ENCODE measurements at regions not wholly inside any gene's neighbourhood (a gene's known extent, or its start where the extent isn't known, plus 50 kb on each side); places are given as distances from the start of the nearest gene placed in this dataset.

- ChIA-PET CTCF (interaction anchor here (1.0 to 1.6 kb wide), 3 partner anchors 28 to 56 kb away, joined by 3 to 5 read pairs (median 5); no protein-coding TSS in a partner anchor), POLR2A (no interaction called here)
- DNase-seq: no peak
- whole genome bisulfite sequencing (ENCODE audit: low lambda C conversion rate): 70% methylated on average over 7 of the region's 7 CpGs
- H3K4me2 ChIP-seq: no peak overlapping the region
- H3K9me2 ChIP-seq: no peaks in the 10 kb centered on the region
- H3F3A ChIP-seq (replicated peaks; ENCODE audit: insufficient read depth): no peaks in the 10 kb centered on the region
- no peaks in the 10 kb centered on the region for H3K9me3 ChIP-seq
- H3K27me3 ChIP-seq (ENCODE audit: insufficient read depth): no peaks in the 10 kb centered on the region
- H3K27ac ChIP-seq (ENCODE audit: low read depth in 2 of 2, low read length in 1 of 2): no peak overlapping the region; a peak in 1 of 4 replicates
- H4K20me1 ChIP-seq (ENCODE audit: insufficient read depth): no peaks in the 10 kb centered on the region
- no peak for TF ChIP-seq RFX5 (IDR thresholded peaks at IDR 0.05; ENCODE audit: low read length)
- no peak for TF ChIP-seq CTCF (IDR thresholded peaks at IDR 0.05)
- TF ChIP-seq USF1 (IDR thresholded peaks at IDR 0.05; ENCODE audit: borderline replicate concordance, low read depth): no peak
- no peak for TF ChIP-seq FOSL2 (IDR thresholded peaks at IDR 0.05; ENCODE audit: borderline replicate concordance, low read depth)
- no peak for TF ChIP-seq EP300 (IDR thresholded peaks at IDR 0.05; ENCODE audit: borderline replicate concordance in 1 of 2, low read depth in 1 of 2, low read length in 1 of 2)
- no peak for TF ChIP-seq FOXM1 (IDR thresholded peaks at IDR 0.05; ENCODE audit: low read depth)
- no peak for TF ChIP-seq TEAD4 (IDR thresholded peaks at IDR 0.05; ENCODE audit: borderline replicate concordance, insufficient read depth)
- no peak for TF ChIP-seq SIN3A (IDR thresholded peaks at IDR 0.05; ENCODE audit: borderline replicate concordance, low read depth, low read length)
- TF ChIP-seq ZBTB33 (IDR thresholded peaks at IDR 0.05; ENCODE audit: borderline replicate concordance, low read depth): no peak
- TF ChIP-seq EZH2phosphoT487 (IDR thresholded peaks at IDR 0.05; ENCODE audit: borderline replicate concordance, low read depth): no peak
- no peak for TF ChIP-seq REST (IDR thresholded peaks at IDR 0.05; ENCODE audit: low read depth, low read length)
- no peak for TF ChIP-seq RAD21 (IDR thresholded peaks at IDR 0.05; ENCODE audit: low read length)
- TF ChIP-seq FOXJ3 (CRISPR knock-in tag; IDR thresholded peaks at IDR 0.05): no peak
- H3K79me2 ChIP-seq (ENCODE audit: insufficient read depth): no peaks in the 10 kb centered on the region
- H2AFZ ChIP-seq (ENCODE audit: low read depth): no peak overlapping the region
- no peak overlapping the region for H3K4me3 ChIP-seq (ENCODE audit: low read depth in 2 of 2, low read length in 1 of 2)
- no peak overlapping the region for H3K9ac ChIP-seq
- peaks cover 11 to 31% of the 10 kb centered on the region in 2 experiments; a peak in 3 of 4 replicates for H3K4me1 ChIP-seq (ENCODE audit: control insufficient read depth in 1 of 2, insufficient read depth in 2 of 2, low read depth in 1 of 2, low read length in 1 of 2)
- H3K36me3 ChIP-seq (replicated peaks in 1 of 2; ENCODE audit: control insufficient read depth in 1 of 2, insufficient read depth in 2 of 2, low read length in 1 of 2): no peaks in the 10 kb centered on the region
These were observed 60.6 kb downstream of the PABIR2 start for GRCh38 chrX:134736356-134736755.

Data from SK-N-SH (cell line).